NCI-H1436 treated with DMSO at 0.1 percent for 48 hours (cell line): ENCODE measurements at regions not wholly inside any gene's neighbourhood (a gene's known extent, or its start where the extent isn't known, plus 50 kb on each side); places are given as distances from the start of the nearest gene placed in this dataset.

ENCODE experiments used
- DNase-seq: peaks from one replicate; lab custom pipeline; 2025; lab: John Stamatoyannopoulos, UW

DNA sequence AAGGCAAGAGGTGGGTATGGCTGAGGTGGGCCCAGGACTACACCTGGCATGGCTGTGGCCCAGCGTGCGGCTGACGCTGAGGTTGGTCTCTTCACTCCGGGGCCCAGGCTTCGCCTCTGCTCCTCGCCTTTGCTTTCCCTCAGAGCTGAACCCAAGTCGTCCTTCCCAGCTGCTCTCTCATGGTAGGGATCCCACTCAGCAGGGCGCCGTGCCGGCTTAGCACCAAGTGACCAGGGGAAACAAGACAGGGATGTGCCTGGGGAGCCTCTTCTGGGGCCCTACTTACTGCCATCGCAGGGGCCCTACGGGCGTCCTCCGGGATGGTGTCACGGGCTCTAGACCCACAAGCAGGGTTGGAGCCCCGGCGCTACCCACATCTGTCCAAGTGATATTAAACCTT, 138.1 kb upstream of the ALKAL2 start:
- DNase-seq, result no peak

DNA sequence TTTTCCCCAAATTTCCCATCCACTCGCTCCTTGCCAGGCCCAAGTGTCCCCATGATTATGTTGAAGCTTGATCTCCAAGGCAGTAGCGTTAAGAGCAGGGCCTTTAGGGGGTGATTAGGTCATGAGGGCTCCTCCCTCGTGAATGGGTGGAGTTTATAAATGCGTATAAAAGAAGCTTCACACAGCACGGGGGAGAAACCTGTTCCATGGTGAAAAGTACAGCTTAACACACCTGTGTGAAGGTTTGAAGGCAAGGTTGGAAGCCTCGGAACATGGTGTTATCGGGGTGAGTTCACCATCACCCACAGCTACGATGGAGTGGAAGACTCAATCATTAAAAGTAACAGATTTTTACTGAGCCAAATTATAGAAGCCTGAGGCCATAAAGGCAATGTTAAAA, 137.4 kb upstream of the ALKAL2 start:
- no peak for DNase-seq

DNA sequence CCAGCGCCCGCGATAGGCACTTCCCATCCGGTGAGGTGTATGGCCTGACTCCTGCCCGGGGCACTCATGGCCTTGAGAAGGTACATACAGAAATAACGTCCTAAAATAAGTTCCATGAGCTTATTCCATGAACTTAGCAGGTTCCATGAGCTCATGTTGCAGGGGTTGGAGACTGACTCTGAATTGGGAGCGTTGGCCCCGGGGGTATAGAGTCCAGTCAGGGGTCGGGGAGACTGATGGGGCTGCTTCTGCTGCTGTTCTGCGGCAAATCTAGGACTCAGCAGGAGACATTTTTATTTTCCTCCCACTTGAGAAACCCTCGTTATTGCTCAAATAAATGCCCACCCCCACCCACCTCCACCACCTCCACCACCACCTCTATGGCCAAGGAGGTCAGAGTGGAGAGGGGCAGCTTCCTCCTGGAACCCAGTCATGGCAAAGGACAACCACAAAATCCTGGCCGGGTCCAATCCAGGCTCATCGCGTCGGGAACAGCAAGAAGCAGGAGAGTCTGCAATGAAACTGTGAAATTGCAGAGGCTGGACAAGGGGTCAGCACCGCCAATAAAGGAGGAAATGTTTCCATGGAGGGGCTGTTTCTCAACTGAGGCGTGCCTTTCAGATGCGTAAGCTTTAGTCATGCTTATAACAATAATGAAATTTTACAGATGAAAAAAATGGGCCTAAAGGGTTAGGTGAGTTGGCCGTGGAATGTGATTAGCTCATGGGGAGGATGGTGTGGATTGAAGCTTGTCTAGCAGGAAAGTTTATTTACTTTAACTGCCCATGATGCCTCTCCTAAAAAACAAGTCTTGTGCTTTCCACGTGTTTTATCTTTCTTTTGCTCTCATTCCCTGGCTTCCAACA, 136.6 kb upstream of the ALKAL2 start:
- DNase-seq, result no peak

DNA sequence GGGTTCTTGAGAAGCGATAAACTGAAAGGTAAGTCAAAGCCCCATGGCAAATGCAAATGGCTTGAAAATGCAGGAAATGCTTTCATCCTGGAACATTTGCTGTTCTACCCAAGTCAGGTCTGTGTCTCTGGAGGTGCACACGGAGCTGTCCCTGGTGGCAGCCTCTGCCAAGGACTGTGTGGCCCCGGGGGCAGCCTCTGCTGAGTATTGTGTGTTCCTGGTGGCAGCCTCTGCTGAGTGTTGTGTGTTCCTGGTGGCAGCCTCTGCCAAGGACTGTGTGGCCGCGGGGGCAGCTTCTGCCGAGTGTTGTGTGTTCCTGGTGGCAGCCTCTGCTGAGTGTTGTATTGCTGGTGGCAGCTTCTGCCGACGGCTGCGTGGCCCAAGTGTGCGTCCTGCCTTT, 135.6 kb upstream of the ALKAL2 start:
- no peak for DNase-seq

DNA sequence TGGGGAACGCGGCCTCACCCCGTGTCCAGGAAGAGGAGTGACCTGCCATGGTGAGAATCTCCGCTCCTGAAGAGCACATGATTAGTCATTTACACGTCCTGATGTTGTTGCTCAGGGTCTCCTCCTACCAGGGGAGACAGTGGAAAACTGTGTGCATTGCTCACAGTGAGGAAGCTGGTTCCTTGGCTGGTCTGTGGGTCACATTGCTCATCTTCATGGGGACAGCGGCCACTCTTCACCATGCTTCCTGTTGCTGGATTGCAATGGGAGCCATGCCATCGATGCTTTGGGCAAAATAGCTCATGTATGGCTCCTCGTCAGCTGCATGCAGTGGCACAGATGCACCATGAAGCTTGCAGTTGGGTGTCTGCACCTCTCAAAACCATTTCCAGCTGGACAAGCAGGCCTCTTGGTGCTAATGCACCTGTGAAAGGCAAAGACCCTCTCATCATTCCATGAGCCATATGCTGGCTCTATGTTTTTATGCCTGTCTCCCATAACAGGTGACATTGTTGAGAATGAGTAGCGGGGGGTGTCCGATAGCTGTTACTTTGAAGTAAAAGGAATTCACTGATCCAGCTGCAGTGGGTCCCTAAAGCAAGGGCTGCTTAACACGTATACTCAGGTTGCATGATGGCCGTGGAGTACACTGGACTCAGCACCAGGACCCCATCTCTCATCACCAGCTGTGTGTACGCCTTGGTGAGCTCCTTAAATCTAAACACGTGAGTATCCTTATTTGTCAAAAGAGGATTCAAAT, 135.0 kb upstream of the ALKAL2 start:
- no peak for DNase-seq

DNA sequence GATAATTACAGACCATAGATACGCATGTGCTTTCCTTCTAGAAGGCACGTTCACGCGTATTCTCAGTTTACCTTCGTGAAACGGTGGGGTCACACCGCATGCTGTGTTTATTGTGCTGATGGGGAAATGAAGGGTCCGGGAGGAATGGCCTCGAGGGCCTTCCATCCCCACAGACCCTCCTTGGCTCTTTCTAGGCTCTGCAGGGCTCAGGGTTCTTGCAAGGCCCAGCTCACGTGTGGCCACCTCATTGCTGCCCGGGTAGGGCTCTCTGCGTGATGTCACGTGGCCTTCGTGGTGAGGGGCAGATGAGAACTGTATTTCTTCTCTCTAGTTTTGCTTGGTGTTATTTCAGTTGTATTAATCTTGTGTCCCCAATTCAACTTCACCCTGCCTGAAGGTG, 133.5 kb upstream of the ALKAL2 start:
- DNase-seq, result no peak

DNA sequence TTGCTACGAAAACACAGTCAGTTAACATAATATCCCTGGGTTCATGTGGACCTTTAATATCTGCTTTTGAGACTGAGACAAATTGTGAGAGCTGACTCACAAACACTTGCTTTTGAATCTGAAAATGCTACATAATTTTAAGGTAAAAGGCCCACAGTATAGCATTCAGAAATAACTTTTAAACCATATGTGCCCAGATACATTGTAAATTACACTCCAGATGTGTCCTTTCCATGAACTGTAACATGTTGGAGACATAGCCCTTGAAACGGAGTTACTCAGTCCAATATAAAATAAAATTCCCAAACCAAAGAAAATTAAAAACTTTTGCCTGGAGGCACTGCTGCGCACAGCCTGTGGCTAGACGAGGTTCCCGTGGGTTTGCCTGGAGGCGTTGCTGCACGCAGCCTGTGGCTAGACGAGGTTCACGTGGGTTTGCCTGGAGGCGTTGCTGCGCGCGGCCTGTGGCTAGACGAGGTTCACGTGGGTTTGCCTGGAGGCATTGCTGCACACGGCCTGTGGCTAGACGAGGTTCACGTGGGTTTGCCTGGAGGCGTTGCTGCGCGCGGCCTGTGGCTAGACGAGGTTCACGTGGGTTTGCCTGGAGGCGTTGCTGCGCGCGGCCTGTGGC, 131.9 kb upstream of the ALKAL2 start:
- DNase-seq, result no peak

DNA sequence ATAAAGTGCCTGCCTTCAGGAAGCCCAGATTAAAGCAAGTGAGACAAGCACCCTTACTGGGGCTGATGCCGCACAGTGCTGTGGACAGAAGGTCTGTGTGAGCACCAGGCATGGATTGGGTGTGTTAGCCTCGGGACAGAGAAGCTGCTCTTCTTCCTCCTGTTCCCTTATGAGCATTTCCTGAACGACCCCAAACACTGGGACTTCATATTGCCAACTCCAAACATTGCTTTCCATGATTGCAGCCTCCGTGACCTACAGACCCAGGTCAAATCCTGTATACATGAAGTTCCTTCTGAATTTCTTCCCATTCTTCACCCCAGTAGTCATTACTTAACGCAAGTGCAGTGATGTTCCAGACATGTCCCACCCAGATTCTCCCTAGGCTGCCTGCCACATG, 129.8 kb upstream of the ALKAL2 start:
- no peak for DNase-seq

DNA sequence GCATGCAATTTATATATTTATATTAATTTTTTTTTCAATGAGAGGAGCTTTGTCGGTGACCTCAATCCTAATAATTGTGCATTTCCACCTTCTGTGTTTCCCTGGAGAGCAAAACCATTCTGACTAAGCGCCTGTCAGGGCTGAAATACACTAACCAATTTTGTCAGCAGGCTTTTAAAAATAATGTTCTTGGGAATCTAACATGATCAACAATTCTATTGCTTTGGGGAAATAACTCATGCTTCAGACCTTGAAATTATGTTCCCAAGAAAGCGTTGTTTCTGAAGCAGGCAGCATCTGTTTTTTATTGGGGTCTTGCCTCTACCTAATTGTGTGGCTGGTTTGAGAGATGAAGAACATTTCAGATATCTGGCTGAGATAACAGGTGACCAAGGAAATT, 129.1 kb upstream of the ALKAL2 start:
- no peak for DNase-seq

DNA sequence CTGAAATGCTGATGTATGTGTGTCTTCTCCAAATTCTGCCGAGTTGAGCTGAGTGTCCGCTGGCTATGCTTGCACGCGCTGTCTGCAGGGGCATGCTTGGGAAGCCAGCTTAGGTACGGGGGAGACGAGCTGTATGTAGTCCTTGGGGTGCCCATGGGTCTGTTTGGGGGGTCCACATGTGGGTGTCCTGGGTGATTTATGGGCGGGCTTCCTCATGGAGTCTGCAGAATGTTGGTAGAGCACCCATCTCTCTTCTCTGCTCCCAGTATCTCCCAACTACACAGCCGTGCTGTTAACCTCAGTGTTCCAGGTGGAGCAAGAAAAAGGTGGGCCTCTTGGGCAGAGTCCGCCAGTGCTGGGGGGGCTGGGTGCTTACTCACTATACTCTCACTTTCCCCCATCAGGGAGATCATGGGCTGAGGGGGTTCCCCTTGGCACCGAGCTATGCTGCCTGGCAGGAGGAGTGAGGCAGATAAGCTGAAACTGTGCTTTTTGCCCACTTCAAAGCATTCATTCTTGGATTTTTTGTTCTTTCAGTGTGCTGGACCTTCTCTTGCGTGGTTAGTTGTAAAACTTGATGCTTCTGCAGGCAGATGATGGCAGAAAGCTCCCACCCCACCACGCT, 128.2 kb upstream of the ALKAL2 start:
- DNase-seq, result no peak

DNA sequence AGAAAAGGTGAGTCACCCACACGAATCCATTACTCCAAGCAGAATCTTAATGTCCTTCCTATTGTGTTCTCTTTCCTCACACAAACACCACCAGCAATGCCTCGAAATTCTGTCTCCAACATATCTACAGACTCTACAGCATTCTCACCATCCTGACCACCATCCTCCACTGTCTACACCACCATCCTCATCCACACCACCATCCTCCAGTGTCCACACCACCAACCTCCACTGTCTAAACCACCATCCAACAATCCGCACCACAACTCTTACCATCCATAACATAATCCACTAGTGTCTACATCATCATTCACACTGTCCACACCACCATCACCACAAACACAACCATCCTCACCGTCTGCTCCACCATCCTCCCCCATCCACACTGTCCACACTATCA, 121.6 kb upstream of the ALKAL2 start:
- DNase-seq, result no peak

DNA sequence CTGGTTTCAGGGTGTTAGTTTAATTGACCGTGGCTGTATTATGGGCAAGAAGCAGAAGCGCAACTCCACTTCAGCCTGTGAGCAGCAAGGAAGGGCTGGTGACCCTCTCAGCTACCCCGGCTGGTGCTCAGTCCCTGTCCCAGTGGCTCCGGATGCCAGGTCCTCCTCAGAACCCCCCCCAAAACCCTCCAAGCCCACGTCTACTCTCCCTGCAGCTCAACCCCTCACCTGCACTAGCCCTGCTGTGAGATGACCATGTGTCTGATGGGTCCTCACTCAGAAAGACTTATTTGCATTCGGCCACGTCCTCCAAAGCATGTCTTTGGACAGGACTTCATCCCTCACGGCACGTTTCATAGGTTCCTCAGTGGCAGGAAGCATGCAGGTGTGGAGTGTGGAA, 119.7 kb upstream of the ALKAL2 start:
- DNase-seq, result no peak

DNA sequence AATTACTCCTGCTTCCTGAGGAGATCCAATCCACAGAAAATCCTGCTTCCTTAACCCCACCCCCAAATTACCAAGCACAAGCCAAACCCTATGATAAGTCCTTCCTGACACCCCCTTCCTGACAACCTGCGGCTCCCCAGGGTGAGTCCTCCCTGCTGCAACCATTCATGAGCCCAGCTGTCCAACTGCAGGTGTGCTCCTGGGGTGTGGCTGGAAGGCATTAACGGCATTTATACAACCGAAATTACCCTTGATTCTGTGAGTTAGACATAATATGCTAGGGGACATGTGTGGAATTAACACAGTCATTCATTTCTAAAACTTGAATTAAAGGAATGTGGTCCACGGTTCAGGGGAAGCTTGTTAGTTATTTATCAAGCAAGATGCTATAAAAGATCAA, 119.0 kb upstream of the ALKAL2 start:
- DNase-seq, result no peak

DNA sequence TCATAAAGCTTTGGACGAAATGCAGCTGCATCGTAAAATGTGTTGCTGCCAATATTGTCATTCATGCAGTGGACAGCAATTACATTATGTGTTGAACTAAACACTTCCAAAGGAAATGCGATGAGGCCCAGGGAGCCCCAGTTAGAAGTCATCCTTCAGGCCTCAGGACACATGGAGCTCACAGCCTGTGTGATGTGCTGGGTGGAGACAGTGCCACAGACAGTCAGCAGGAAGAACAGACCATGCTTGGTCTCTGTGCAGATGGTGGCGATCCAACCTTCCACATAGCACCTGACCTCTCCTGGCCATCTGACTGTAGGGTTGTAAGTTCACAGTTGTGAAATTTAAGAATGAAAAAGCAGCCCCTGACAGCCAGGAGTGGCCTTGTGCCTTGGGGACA, 118.3 kb upstream of the ALKAL2 start:
- DNase-seq, result no peak

DNA sequence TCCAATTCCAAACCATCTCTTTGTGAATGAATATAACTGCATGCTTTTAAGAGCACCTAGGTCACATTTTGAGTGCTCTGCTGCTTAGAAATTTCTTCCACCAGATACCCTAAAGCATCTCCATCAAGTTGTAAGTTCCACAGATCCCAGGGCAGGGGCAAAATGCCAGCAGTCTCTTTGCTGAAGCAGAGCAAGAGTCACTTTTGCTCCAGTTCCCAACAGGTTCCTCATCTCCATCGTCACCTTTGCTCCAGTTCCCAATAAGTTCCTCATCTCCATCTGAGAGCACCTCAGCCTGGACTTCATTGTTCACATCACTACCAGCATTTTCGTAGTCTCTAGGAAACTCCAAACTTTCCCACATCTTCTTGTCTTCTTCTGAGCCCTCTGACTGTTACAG, 116.7 kb upstream of the ALKAL2 start:
- no peak for DNase-seq

DNA sequence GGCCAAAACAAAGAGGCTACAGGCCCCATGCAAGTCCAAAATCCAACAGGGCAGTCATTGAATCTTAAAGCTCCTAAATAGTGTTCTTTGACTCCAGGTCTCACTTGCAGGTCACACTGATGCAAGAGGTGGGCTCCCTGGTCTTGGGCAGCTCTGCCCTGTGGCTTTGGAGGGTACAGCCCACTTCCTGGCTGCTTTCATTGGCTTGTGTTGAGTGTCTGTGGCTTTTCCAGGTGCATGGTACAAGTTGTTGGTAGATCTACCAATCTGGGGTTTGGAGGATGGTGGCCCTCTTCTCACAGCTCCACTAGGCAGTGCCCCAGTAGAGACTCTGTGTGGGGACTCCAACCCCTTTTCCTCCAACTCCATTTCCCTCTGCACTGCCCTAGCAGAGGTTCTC, 115.8 kb upstream of the ALKAL2 start:
- no peak for DNase-seq

DNA sequence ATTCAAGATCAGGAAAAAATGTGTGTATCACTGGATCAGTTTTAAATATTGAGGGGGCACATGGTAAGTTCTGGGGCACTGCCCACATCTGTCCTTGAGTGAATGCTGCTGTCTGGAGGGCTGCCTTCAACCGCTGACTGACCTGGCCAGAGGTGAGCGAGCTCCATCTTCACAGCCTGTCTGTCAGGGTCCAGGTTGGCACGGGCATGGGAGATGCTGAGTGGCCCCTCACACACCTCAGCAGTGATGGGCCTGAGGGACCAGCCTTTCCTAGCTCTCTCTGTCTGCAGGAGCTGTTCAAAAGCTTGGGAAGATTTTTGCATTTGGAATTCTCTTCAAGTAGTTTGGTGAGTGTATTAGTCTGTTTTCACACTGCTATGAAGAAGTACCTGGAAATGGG, 114.8 kb upstream of the ALKAL2 start:
- no peak for DNase-seq

DNA sequence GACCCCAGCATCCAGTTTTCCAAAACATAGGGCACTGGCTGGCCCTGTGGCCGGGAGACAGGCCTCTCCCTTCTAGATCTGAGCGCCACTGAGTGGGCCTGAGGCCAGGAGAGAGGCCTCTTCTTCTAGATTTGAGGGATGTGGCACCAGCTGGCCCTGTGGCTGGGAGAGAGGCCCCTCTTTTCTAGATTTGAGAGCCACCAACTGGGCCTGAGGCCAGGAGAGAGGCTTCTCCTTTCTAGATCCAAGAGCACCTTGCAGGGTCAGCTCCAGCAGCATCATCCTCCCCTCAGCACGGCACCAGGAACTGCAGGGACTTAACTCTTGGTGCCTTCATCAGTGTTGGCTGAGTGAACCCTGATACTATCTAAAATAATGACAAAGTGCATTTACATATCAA, 114.3 kb upstream of the ALKAL2 start:
- no peak for DNase-seq

DNA sequence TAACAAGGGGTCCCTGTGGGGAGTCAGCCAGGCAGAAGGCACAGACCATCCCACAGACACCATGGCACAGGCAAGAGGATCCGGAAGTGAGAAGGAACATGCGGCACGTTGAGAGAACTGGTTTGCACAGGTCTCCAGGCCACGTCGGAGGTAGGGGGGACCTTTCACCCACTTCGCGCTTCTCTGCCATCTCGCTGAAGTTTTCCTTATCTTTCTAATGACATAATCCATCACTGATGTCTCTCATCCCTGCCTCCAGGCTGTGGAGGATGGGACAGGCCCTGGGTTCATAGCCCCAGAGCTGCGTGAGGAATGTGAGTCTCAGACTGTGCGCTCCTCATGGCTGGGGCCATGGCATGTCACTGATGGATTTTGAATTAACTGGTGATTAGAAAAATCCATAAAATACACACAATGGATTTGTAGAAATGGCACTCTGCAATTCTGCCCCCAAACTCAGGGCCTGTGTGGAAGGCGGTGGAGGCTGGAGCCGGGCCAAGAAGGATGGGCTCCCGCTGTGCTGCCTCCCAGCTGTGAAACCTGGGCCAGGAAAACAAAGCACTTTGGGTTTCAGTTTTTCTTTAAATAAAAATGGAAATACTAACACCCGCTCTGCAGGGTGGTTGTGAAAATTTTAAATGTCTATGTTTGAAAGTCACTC, 113.3 kb upstream of the ALKAL2 start:
- DNase-seq, result no peak

DNA sequence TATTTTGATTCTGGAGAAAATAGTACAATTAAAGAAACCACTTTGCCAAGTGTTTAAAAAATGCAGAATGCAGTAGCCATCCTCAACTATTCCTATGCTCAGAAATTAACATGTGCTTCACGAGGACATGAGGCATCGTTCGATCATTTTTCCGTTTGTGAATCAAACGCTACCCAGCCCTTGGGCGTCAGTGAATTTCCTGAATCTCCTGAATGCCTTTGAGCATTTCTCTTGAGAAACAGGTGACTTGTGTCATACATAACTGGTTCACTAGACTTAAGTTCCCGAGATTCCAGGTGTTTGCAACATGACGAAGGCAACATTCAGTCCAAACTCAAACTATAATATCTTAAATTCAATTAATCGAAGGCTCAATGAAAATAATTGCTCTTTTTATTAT, 110.0 kb upstream of the ALKAL2 start:
- no peak for DNase-seq

DNA sequence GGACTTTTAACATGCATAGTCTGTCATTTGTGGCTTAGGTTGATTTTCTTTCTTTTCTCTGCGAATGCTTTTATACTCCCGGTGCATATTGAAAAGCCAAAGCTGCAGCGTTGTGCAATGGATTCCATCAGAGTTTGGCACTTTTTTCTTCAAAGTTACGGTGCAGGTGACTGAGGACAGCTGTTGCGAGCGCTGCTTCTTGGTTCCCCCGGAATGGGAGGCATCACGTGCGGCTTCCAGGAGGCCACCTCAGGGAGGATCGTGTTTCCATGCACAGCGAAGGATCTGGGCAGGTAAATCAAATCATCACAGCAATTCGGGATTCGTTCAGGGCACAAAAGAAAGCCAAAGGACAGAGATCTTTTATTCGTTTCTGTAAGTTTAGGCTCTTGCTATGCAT, 109.6 kb upstream of the ALKAL2 start:
- DNase-seq, result no peak

DNA sequence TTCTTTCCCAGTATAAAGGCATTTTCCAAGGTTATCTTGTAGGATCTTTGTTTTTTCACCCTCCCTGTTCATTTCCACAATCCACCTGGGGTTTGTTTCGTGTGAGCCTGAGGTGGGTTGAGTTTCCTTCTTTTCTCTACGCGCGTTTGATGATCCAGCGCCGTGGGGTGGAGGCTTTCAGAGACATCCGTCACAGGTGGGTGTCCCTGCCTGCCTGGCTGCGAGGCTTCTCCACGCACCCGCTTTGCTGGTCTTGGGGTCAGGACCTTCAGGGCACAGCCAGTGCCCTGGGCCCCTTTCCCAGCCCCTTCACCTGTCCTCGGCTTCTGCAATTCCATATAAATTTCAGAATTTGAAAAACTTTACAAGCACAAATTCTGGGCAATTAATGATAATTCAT, 109.0 kb upstream of the ALKAL2 start:
- DNase-seq, result no peak
